SK-N-SH treated with all-trans-retinoic acid at 6 μM for 48 hours (cell line): ENCODE measurements at regions not wholly inside any gene's neighbourhood (a gene's known extent, or its start where the extent isn't known, plus 50 kb on each side); places are given as distances from the start of the nearest gene placed in this dataset.

Experiments used
- CSDC2 ChIP-seq: fragments of 250-450 bp; sonication (Bioruptor Pico); IDR thresholded peaks from 2 replicates; pipeline ENCODE4 v1.5.0; 2020; ENCODE audit warnings: mild to moderate bottlenecking, moderate library complexity
- ISL1 ChIP-seq: fragments of 250-450 bp; sonication (Bioruptor Pico); IDR thresholded peaks from 2 replicates; pipeline ENCODE4 v2.1.2; 2022; ENCODE audit warnings: mild to moderate bottlenecking, moderate library complexity
- ZFP3 ChIP-seq: fragments of 250-450 bp; sonication (Bioruptor Pico); IDR thresholded peaks from 2 replicates; pipeline ENCODE4 v1.5.0; 2020; ENCODE audit warnings: mild to moderate bottlenecking, moderate library complexity

DNA sequence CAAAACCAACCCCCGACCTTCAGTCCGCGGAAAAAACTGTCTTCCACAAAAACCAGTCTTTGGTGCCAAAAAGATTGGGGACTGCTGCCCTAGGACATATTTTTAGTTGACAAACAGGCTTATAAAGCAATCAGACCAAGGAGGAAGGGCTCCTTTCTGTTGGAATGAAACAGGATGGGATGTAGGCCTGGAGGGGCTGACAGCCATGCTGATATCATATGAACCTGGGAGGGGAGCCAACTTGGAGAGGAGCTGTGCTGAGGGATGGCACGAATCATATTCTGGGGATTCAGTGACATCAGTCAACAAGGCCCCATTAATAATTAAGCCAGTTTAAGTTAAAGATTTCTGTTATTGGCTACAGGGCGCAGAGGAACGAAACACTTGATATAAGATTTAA lies 225.4 kb upstream of the TSHZ2 start:
- TF ChIP-seq CSDC2 (no peak), ZFP3 (CRISPR knock-in tag) (no peak), ISL1 (CRISPR knock-in tag) (no peak)
